SK-N-SH (cell line): ENCODE measurements at regions not wholly inside any gene's neighbourhood (a gene's known extent, or its start where the extent isn't known, plus 50 kb on each side); places are given as distances from the start of the nearest gene placed in this dataset.

Experiments used
- CHD2 ChIP-seq: fragments of 150-350 bp; IDR thresholded peaks from 2 replicates; pipeline ENCODE4 v1.6.1; 2018; ENCODE audit warnings: low read length; ENCODE audit not compliant: partially characterized antibody
- ELF1 ChIP-seq: IDR thresholded peaks from 2 replicates; pipeline ENCODE4 v1.4.0; 2012
- GABPA ChIP-seq: IDR thresholded peaks from 2 replicates; pipeline ENCODE4 v1.4.0; 2012; ENCODE audit warnings: low read depth, mild to moderate bottlenecking
- JUND ChIP-seq: IDR thresholded peaks from 2 replicates; pipeline ENCODE4 v1.4.0; 2012
- RAD21 ChIP-seq: IDR thresholded peaks from 2 replicates; pipeline ENCODE4 v1.6.1; 2012; ENCODE audit warnings: mild to moderate bottlenecking, low read length
- RXRA ChIP-seq: IDR thresholded peaks from 2 replicates; pipeline ENCODE4 v1.4.0; 2012; ENCODE audit warnings: low read depth, mild to moderate bottlenecking, borderline replicate concordance
- SIN3A ChIP-seq: IDR thresholded peaks from 2 replicates; pipeline ENCODE4 v1.6.1; 2012; ENCODE audit warnings: low read depth, mild to moderate bottlenecking, low read length, moderate library complexity, borderline replicate concordance
- TF ChIP-seq, protein P1 (sequence below): fragments of 200-600 bp; sonication (generic); IDR thresholded peaks from 2 replicates; pipeline ENCODE4 v1.6.1; 2017; ENCODE audit warnings: antibody characterized with exemption, mild to moderate bottlenecking, moderate library complexity
- TF ChIP-seq, protein P2 (sequence below): IDR thresholded peaks from 2 replicates; pipeline ENCODE4 v1.6.1; 2012; ENCODE audit warnings: mild to moderate bottlenecking, low read depth, low read length, moderate library complexity

DNA sequence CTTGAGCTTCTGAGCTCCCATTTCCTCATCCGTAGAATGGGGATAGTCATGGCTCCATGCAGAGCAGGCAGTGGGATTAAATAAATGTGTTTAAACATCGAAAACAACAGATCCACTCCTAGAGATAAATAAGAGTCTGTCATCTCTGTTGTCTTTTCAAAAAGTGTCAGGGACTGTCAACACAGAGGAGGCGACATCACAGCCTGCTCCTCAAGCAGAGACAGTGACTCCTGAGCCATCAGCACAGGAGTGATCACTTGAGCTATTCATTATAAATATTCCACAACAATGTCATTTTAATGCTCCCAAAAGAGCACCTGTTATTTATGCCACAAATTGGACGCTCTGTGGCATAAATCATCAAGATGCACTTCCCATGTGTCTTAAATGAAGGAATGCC, 605.6 kb upstream of the CDH5 start:
- TF ChIP-seq SIN3A (no peak), RXRA (no peak), GABPA (no peak), CHD2 (no peak), JUND (no peak), RAD21 (no peak), ELF1 (no peak)
- TF ChIP-seq, protein P1, sequence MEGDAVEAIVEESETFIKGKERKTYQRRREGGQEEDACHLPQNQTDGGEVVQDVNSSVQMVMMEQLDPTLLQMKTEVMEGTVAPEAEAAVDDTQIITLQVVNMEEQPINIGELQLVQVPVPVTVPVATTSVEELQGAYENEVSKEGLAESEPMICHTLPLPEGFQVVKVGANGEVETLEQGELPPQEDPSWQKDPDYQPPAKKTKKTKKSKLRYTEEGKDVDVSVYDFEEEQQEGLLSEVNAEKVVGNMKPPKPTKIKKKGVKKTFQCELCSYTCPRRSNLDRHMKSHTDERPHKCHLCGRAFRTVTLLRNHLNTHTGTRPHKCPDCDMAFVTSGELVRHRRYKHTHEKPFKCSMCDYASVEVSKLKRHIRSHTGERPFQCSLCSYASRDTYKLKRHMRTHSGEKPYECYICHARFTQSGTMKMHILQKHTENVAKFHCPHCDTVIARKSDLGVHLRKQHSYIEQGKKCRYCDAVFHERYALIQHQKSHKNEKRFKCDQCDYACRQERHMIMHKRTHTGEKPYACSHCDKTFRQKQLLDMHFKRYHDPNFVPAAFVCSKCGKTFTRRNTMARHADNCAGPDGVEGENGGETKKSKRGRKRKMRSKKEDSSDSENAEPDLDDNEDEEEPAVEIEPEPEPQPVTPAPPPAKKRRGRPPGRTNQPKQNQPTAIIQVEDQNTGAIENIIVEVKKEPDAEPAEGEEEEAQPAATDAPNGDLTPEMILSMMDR: no peak
- TF ChIP-seq, protein P2, sequence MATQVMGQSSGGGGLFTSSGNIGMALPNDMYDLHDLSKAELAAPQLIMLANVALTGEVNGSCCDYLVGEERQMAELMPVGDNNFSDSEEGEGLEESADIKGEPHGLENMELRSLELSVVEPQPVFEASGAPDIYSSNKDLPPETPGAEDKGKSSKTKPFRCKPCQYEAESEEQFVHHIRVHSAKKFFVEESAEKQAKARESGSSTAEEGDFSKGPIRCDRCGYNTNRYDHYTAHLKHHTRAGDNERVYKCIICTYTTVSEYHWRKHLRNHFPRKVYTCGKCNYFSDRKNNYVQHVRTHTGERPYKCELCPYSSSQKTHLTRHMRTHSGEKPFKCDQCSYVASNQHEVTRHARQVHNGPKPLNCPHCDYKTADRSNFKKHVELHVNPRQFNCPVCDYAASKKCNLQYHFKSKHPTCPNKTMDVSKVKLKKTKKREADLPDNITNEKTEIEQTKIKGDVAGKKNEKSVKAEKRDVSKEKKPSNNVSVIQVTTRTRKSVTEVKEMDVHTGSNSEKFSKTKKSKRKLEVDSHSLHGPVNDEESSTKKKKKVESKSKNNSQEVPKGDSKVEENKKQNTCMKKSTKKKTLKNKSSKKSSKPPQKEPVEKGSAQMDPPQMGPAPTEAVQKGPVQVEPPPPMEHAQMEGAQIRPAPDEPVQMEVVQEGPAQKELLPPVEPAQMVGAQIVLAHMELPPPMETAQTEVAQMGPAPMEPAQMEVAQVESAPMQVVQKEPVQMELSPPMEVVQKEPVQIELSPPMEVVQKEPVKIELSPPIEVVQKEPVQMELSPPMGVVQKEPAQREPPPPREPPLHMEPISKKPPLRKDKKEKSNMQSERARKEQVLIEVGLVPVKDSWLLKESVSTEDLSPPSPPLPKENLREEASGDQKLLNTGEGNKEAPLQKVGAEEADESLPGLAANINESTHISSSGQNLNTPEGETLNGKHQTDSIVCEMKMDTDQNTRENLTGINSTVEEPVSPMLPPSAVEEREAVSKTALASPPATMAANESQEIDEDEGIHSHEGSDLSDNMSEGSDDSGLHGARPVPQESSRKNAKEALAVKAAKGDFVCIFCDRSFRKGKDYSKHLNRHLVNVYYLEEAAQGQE: no peak
